Naive thymus-derived CD4-positive, alpha-beta T cell (primary cell): ENCODE measurements at regions not wholly inside any gene's neighbourhood (a gene's known extent, or its start where the extent isn't known, plus 50 kb on each side); places are given as distances from the start of the nearest gene placed in this dataset.
"Not testable (repeated sequence)": the region's sequence is repeated elsewhere in the genome, so short reads cannot be mapped to it uniquely, and the experiment has no call there.

Experiments
- ATAC-seq: fragments of 150-1000 bp; cut with Tn5 transposase; 2 replicates; pipeline ENCODE4 v1.10.0; 2021; ENCODE audit warnings: mild to moderate bottlenecking, moderate library complexity
- CTCF ChIA-PET: fragments of 350-600 bp; sonication (Branson Sonifier 250); formaldehyde crosslinking; loops from one replicate; lab custom pipeline; 2021; ENCODE audit warnings: antibody characterized with exemption; lab: Charles Lee
- POLR2A ChIA-PET: fragments of 350-600 bp; sonication (Branson Sonifier 250); formaldehyde crosslinking; loops from one replicate; lab custom pipeline; 2021; ENCODE audit warnings: antibody characterized with exemption, inconsistent platforms; lab: Charles Lee
- DNase-seq, 9 donors: peaks; one replicate each; pipeline versions ENCODE4 v3.0.0 to v3.0.0-alpha.2; 2020 to 2022; ENCODE audit warnings: mixed read lengths in 1 of 9
- H3K27ac ChIP-seq: one replicate; pipeline ENCODE4 v1.7.0; 2013; ENCODE audit warnings: mild to moderate bottlenecking, low read depth, low read length, moderate library complexity
- H3K27me3 ChIP-seq, 2 donors: one replicate each; pipeline ENCODE4 v1.7.0; 2013; ENCODE audit warnings: low read length in 2 of 2, mild to moderate bottlenecking in 2 of 2, moderate library complexity in 2 of 2; ENCODE audit not compliant: control insufficient read depth in 2 of 2, insufficient read depth in 2 of 2
- H3K36me3 ChIP-seq, 3 experiments: 1 replicate in 2 of 3; 2 replicates in 1 of 3; pipeline ENCODE4 v1.7.0; 2013; ENCODE audit warnings: low read length in 3 of 3, mild to moderate bottlenecking in 3 of 3, moderate library complexity in 1 of 3; ENCODE audit not compliant: insufficient read depth in 3 of 3, control insufficient read depth in 2 of 3
- H3K4me1 ChIP-seq, 2 donors: one replicate each; pipeline ENCODE4 v1.7.0; 2013; ENCODE audit warnings: low read length in 2 of 2, mild to moderate bottlenecking in 2 of 2, moderate library complexity in 1 of 2; ENCODE audit not compliant: control insufficient read depth in 2 of 2, insufficient read depth in 2 of 2
- H3K4me3 ChIP-seq: 2 replicates; pipeline ENCODE4 v1.7.0; 2013; ENCODE audit warnings: mild to moderate bottlenecking, low read length
- H3K9me3 ChIP-seq, 3 experiments: 1 replicate in 2 of 3; 2 replicates in 1 of 3; pipeline ENCODE4 v1.7.0; 2013; ENCODE audit warnings: low read length in 3 of 3; ENCODE audit not compliant: control insufficient read depth in 2 of 3
- H3K27ac Mint-ChIP-seq, 9 donors: one replicate each; pipeline ENCODE4 v1.8.0; 2020 to 2022; ENCODE audit warnings: mixed read lengths in 9 of 9, mild to moderate bottlenecking in 8 of 9, moderate library complexity in 5 of 9, inconsistent platforms in 2 of 9
- H3K27me3 Mint-ChIP-seq, 5 donors: one replicate each; pipeline ENCODE4 v1.8.0; 2021 to 2022; ENCODE audit warnings: mixed read lengths in 5 of 5, mild to moderate bottlenecking in 1 of 5
- H3K36me3 Mint-ChIP-seq, 5 donors: one replicate each; pipeline ENCODE4 v1.8.0; 2020 to 2022; ENCODE audit warnings: mixed read lengths in 5 of 5, mild to moderate bottlenecking in 3 of 5, inconsistent platforms in 1 of 5
- H3K4me1 Mint-ChIP-seq, 7 donors: one replicate each; pipeline ENCODE4 v1.8.0; 2020 to 2022; ENCODE audit warnings: mixed read lengths in 7 of 7, mild to moderate bottlenecking in 3 of 7, inconsistent platforms in 1 of 7
- H3K4me3 Mint-ChIP-seq, 10 donors: one replicate each; pipeline ENCODE4 v1.8.0; 2020 to 2022; ENCODE audit warnings: mild to moderate bottlenecking in 10 of 10, mixed read lengths in 10 of 10, moderate library complexity in 6 of 10, inconsistent platforms in 2 of 10
- H3K9me3 Mint-ChIP-seq, 11 donors: one replicate each; pipeline ENCODE4 v1.8.0; 2020 to 2022; ENCODE audit warnings: mixed read lengths in 11 of 11, mild to moderate bottlenecking in 4 of 11, inconsistent platforms in 1 of 11, moderate library complexity in 1 of 11
- intact Hi-C, 2 donors: fragments of 100-400 bp; cut with micrococcal nuclease; formaldehyde crosslinking; loops; one replicate each; pipeline ENCODE4 v1.15.1; 2023

DNA sequence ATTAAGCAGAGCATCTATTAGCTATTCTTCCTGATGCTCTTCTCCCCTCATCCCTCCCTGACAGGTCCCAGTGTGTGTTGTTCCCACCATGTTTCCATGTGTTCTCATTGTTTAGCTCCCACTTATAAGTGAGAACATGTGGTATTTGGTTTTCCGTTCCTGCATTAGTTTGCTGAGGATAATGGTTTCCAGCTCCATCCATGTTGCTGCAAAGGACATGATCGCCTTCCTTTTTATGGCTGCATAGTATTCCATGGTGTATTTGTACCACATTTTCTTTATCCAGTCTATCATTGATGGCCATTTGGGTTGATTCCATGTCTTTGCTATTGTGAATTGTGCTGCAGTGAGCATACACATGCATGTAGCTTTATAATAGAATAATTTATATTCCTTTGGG is 287.9 kb upstream of the FZD8 start:
- H3K4me1 ChIP-seq, H3K4me3 ChIP-seq, POLR2A ChIA-PET, intact Hi-C loops, DNase-seq, H3K4me3 Mint-ChIP-seq, H3K9me3 ChIP-seq, ATAC-seq, H3K36me3 ChIP-seq, H3K9me3 Mint-ChIP-seq, H3K27me3 ChIP-seq, H3K36me3 Mint-ChIP-seq, H3K27me3 Mint-ChIP-seq, CTCF ChIA-PET, H3K4me1 Mint-ChIP-seq, H3K27ac ChIP-seq, H3K27ac Mint-ChIP-seq: not testable (repeated sequence)

DNA sequence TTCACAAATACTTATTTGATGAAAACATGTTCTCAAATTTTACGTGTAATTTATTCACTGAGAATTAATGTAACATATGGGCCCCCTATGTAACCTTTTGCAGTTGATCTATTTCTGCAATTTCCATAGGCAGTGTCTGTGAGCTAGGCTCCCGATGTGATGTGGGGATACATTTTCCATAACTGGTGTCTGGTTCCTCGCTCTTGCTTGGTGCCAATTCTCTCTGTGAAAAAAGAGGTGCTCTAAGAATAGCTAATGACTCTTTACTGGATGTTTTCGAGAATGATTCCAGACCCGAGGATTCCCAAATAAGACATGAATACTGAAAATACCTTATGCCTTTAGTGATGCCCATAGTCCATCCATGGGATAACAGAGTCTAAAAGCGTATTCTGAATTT is 286.7 kb upstream of the FZD8 start:
- no peaks in the 10 kb centered on the region for H3K4me1 ChIP-seq
- H3K4me3 ChIP-seq: no peak overlapping the region
- no peak overlapping the region for H3K27ac Mint-ChIP-seq
- no peaks in the 10 kb centered on the region for H3K27me3 ChIP-seq
- H3K9me3 ChIP-seq: no peaks in the 10 kb centered on the region
- H3K27ac ChIP-seq: no peak overlapping the region
- no peak for ATAC-seq
- H3K36me3 ChIP-seq: no peaks in the 10 kb centered on the region
- peaks cover 0 to 5% (median 0%) of the 10 kb centered on the region in 5 donors for H3K27me3 Mint-ChIP-seq
- ChIA-PET POLR2A (no interaction called here), CTCF (no interaction called here)
- H3K9me3 Mint-ChIP-seq: peaks cover 0 to 9% (median 2%) of the 10 kb centered on the region in 11 donors
- no peaks in the 10 kb centered on the region for H3K36me3 Mint-ChIP-seq
- intact Hi-C loops: no loop called here
- no peak for DNase-seq
- H3K4me1 Mint-ChIP-seq: no peaks in the 10 kb centered on the region
- no peak overlapping the region for H3K4me3 Mint-ChIP-seq

DNA sequence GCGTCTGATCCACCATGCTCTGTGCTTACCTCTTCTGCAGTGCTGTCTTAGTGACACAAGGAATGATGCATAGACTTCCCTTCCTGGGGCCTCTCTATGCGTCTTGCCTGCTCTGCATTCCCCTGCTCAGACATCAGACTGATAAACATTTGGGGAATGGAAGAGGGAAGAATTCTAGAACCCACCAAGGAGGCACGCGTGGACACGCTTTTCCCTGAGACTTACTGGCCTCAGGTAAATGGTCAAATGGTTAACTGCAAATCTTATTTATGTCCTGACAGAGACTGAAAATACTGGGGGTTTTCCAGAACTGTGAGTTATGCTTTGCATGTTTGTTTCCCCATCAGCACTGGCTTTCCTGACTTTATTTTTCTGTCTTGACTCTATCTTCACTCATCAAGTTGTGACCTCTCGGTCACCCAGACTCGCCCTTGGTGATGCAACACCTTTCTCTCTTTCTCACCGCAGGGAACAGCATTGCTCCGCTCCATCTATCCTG is 285.9 kb upstream of the FZD8 start:
- Histone ChIP-seq H3K9me3 (no peaks in the 10 kb centered on the region), H3K4me3 (no peak overlapping the region), H3K27me3 (no peaks in the 10 kb centered on the region), H3K36me3 (no peaks in the 10 kb centered on the region), H3K27ac (no peak overlapping the region), H3K4me1 (no peaks in the 10 kb centered on the region)
- H3K27ac Mint-ChIP-seq: no peak overlapping the region
- intact Hi-C loops: no loop called here
- no peak for DNase-seq
- H3K4me3 Mint-ChIP-seq: no peak overlapping the region
- no peaks in the 10 kb centered on the region for H3K36me3 Mint-ChIP-seq
- H3K9me3 Mint-ChIP-seq: peaks cover 0 to 9% (median 2%) of the 10 kb centered on the region in 11 donors
- CTCF ChIA-PET: no interaction called here
- ATAC-seq: no peak
- no peaks in the 10 kb centered on the region for H3K4me1 Mint-ChIP-seq
- POLR2A ChIA-PET: no interaction called here
- H3K27me3 Mint-ChIP-seq: peaks cover 0 to 5% (median 0%) of the 10 kb centered on the region in 5 donors

DNA sequence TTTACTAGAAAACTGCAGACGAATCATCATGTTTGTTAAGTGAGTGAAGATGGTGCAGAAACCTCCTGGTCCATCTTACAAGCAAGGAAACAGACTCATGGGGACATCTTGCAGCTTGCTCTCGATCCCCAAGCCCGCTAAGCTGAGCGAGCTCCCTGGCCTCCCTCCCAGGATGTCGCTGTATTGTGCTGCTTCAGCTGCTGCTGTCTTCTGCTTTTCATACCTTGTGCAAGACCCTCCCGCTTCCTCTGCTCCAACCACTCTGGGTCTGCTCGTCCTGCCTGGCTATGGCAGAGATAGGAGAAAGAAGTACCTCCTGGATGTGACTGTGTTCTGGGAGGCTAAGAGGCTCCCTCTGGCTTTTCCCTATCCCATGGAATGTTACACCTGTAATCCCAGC is 285.2 kb upstream of the FZD8 start:
- Mint-ChIP-seq H3K27ac (no peak overlapping the region), H3K9me3 (peaks cover 0 to 9% (median under 1%) of the 10 kb centered on the region in 11 donors), H3K27me3 (peaks cover 0 to 5% (median 0%) of the 10 kb centered on the region in 5 donors), H3K4me1 (no peaks in the 10 kb centered on the region), H3K36me3 (no peaks in the 10 kb centered on the region), H3K4me3 (no peak overlapping the region)
- POLR2A ChIA-PET: no interaction called here
- H3K27ac ChIP-seq: no peak overlapping the region
- H3K4me1 ChIP-seq: no peaks in the 10 kb centered on the region
- intact Hi-C loops: no loop called here
- H3K36me3 ChIP-seq: no peaks in the 10 kb centered on the region
- H3K4me3 ChIP-seq: no peak overlapping the region
- no peaks in the 10 kb centered on the region for H3K27me3 ChIP-seq
- DNase-seq (no peak), ATAC-seq (no peak)
- CTCF ChIA-PET: no interaction called here
- H3K9me3 ChIP-seq: no peaks in the 10 kb centered on the region

DNA sequence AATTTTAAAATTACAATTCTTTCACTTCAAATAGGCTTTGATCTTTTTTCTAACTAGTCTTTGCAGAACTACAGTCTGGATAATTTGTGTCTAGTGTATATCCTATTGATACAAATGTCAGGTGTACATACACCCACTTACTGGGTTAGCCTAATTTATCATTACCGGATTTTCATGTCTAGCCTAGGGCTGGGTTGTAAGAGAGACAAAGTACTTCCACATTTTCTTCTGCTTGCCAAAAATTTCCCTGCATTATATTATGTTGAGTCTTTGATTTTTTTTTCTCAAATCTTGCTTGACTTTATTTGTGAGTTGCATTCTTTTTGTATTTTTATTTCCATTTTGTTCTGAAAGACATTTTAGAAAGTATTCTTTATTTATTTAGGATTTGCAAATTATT is 284.8 kb upstream of the FZD8 start:
- intact Hi-C loops: no loop called here
- H3K27ac ChIP-seq: no peak overlapping the region
- ChIA-PET POLR2A (no interaction called here), CTCF (no interaction called here)
- no peaks in the 10 kb centered on the region for H3K9me3 ChIP-seq
- no peak overlapping the region for H3K4me3 ChIP-seq
- H3K9me3 Mint-ChIP-seq: peaks cover 0 to 9% (median 0%) of the 10 kb centered on the region in 11 donors
- DNase-seq: no peak
- no peak for ATAC-seq
- H3K36me3 ChIP-seq: no peaks in the 10 kb centered on the region
- H3K36me3 Mint-ChIP-seq: no peaks in the 10 kb centered on the region
- H3K4me1 Mint-ChIP-seq: no peaks in the 10 kb centered on the region
- no peak overlapping the region for H3K27ac Mint-ChIP-seq
- H3K4me3 Mint-ChIP-seq: no peak overlapping the region
- H3K27me3 ChIP-seq: no peaks in the 10 kb centered on the region
- no peaks in the 10 kb centered on the region for H3K4me1 ChIP-seq
- H3K27me3 Mint-ChIP-seq: peaks cover 0 to 5% (median 0%) of the 10 kb centered on the region in 5 donors

DNA sequence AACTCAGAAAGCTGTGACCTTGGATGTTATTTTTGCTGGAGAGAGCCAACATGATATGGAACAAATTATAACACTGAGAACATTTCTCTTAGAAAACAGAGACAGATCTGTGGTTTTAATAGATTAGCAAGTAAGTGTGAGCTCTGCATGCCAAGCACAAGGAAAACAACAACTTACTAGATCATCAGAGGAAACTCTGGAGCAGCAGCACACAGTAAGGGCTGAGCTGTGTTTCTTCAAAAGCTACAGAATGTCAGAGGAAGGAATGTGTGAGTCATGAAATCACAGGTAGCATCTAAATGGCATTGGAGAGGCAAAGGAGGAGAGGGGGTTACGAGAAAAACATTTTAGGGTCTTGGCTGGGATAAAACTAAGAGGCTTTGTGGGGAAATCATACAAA is 283.4 kb upstream of the FZD8 start:
- Mint-ChIP-seq H3K4me3 (no peak overlapping the region), H3K27ac (no peak overlapping the region), H3K4me1 (no peaks in the 10 kb centered on the region), H3K27me3 (peaks cover 0 to 2% (median 1%) of the 10 kb centered on the region in 5 donors), H3K36me3 (no peaks in the 10 kb centered on the region), H3K9me3 (peaks cover 0 to 6% (median 0%) of the 10 kb centered on the region in 11 donors)
- ATAC-seq: no peak
- no peaks in the 10 kb centered on the region for H3K36me3 ChIP-seq
- CTCF ChIA-PET: no interaction called here
- intact Hi-C loops: no loop called here
- no peak overlapping the region for H3K4me3 ChIP-seq
- no peaks in the 10 kb centered on the region for H3K27me3 ChIP-seq
- no peaks in the 10 kb centered on the region for H3K9me3 ChIP-seq
- DNase-seq: no peak
- H3K27ac ChIP-seq: no peak overlapping the region
- H3K4me1 ChIP-seq: no peaks in the 10 kb centered on the region
- POLR2A ChIA-PET: no interaction called here

DNA sequence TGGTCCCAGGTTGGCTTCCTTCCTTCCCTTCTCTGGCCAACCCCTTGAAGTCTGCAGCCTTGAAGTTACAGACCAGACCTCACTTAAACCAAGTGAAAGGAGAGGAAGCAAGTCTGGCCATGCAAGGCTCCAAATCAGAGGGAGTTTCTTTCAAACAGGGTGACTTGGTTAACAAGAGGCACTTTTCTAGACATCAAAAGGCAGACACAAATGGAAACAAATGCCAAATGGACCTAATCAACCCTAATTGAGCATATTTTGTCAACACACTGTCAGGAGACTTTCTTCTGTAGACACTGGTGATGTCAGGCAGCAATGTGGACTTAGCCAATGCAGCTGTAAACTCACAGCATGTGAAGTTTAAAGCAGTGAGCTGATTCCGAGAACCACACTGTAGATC is 282.7 kb upstream of the FZD8 start:
- no peak for DNase-seq
- ChIA-PET CTCF (no interaction called here), POLR2A (no interaction called here)
- Mint-ChIP-seq H3K4me3 (no peak overlapping the region), H3K27ac (no peak overlapping the region), H3K9me3 (peaks cover 0 to 4% (median 0%) of the 10 kb centered on the region in 11 donors), H3K36me3 (no peaks in the 10 kb centered on the region), H3K27me3 (peaks cover 0 to 7% (median 6%) of the 10 kb centered on the region in 5 donors), H3K4me1 (no peaks in the 10 kb centered on the region)
- no peaks in the 10 kb centered on the region for H3K36me3 ChIP-seq
- no peaks in the 10 kb centered on the region for H3K9me3 ChIP-seq
- H3K4me3 ChIP-seq: no peak overlapping the region
- no peaks in the 10 kb centered on the region for H3K27me3 ChIP-seq
- no peaks in the 10 kb centered on the region for H3K4me1 ChIP-seq
- no peak overlapping the region for H3K27ac ChIP-seq
- no peak for ATAC-seq
- intact Hi-C loops: no loop called here
